Loucy (cell line): ENCODE measurements at regions not wholly inside any gene's neighbourhood (a gene's known extent, or its start where the extent isn't known, plus 50 kb on each side); places are given as distances from the start of the nearest gene placed in this dataset.

ENCODE experiments used
- EZH2phosphoT487 ChIP-seq: fragments of 200-600 bp; IDR thresholded peaks from 2 replicates; pipeline ENCODE4 v1.6.1; 2018; ENCODE audit warnings: antibody characterized with exemption, mild to moderate bottlenecking, moderate library complexity, borderline replicate concordance
- TF ChIP-seq, protein P1 (sequence below): fragments of 200-600 bp; sonication (generic); conservative IDR thresholded peaks from 2 replicates; pipeline ENCODE4 v1.5.1; 2014; ENCODE audit warnings: mild to moderate bottlenecking, antibody characterized with exemption, low read length

DNA sequence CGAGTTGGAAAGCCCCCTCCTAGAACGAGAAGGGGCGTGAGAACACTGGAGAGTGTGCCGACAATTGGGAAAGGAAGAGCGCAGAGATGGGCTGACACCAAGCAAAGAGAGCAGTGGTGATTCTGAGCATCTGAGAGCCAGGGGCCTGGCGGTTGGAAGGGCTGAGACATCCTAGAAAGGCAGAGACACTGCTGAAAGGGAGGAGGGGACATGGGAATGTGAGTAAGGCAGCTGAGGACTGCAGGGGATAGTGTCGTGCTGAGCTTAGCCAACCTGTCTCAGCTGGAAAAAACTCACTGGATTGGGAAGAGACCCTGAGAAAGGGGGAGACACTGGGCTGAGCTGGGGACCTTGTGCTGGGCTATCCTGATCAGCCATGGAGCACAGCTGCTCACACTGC, 58.1 kb upstream of the SLC6A6 start:
- TF ChIP-seq, protein P1, sequence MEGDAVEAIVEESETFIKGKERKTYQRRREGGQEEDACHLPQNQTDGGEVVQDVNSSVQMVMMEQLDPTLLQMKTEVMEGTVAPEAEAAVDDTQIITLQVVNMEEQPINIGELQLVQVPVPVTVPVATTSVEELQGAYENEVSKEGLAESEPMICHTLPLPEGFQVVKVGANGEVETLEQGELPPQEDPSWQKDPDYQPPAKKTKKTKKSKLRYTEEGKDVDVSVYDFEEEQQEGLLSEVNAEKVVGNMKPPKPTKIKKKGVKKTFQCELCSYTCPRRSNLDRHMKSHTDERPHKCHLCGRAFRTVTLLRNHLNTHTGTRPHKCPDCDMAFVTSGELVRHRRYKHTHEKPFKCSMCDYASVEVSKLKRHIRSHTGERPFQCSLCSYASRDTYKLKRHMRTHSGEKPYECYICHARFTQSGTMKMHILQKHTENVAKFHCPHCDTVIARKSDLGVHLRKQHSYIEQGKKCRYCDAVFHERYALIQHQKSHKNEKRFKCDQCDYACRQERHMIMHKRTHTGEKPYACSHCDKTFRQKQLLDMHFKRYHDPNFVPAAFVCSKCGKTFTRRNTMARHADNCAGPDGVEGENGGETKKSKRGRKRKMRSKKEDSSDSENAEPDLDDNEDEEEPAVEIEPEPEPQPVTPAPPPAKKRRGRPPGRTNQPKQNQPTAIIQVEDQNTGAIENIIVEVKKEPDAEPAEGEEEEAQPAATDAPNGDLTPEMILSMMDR: no peak
- TF ChIP-seq EZH2phosphoT487: no peak
